ENCODE measurements at regions not wholly inside any gene's neighbourhood (a gene's known extent, or its start where the extent isn't known, plus 50 kb on each side); places are given as distances from the start of the nearest gene placed in this dataset.
"Not testable (repeated sequence)": the region's sequence is repeated elsewhere in the genome, so short reads cannot be mapped to it uniquely, and the experiment has no call there.

GRCh38 chr6:155628306-155628705, 172.7 kb upstream of the NOX3 start:
- DNase-seq = no peak

GRCh38 chr6:155627722-155628212, 172.1 kb upstream of the NOX3 start:
- not testable (repeated sequence) for DNase-seq

- DNase-seq = no peak
Measured at GRCh38 chr6:155623450-155624178, 168.0 kb upstream of the NOX3 start.

GRCh38 chr6:155614606-155615005, 159.0 kb upstream of the NOX3 start:
- no peak for DNase-seq

GRCh38 chr6:155611742-155612141, 156.1 kb upstream of the NOX3 start:
- DNase-seq = no peak

- peak; percentile 70 for DNase-seq
Measured at GRCh38 chr6:155604991-155605390, 149.4 kb upstream of the NOX3 start.

- no peak for DNase-seq
Measured at GRCh38 chr6:155599561-155599960, 143.9 kb upstream of the NOX3 start.

GRCh38 chr6:155599160-155599559, 143.5 kb upstream of the NOX3 start:
- DNase-seq = no peak

GRCh38 chr6:155595284-155595683, 139.6 kb upstream of the NOX3 start:
- DNase-seq = no peak

GRCh38 chr6:155591741-155592140, 136.1 kb upstream of the NOX3 start:
- no peak for DNase-seq

- no peak for DNase-seq
Measured at GRCh38 chr6:155589190-155589589, 133.6 kb upstream of the NOX3 start.

GRCh38 chr6:155587817-155588216, 132.2 kb upstream of the NOX3 start:
- no peak for DNase-seq

GRCh38 chr6:155586090-155586489, 130.5 kb upstream of the NOX3 start:
- DNase-seq = no peak

GRCh38 chr6:155584006-155584405, 128.4 kb upstream of the NOX3 start:
- no peak for DNase-seq

- DNase-seq = no peak
Measured at GRCh38 chr6:155582016-155582991, 126.7 kb upstream of the NOX3 start.

GRCh38 chr6:155580904-155581303, 125.3 kb upstream of the NOX3 start:
- no peak for DNase-seq

- peak; percentile 50 for DNase-seq
Measured at GRCh38 chr6:155578251-155578650, 122.6 kb upstream of the NOX3 start.

GRCh38 chr6:155561966-155562364, 106.3 kb upstream of the NOX3 start:
- no peak for DNase-seq

GRCh38 chr6:155561257-155561965, 105.8 kb upstream of the NOX3 start:
- DNase-seq = peak; percentile 39

GRCh38 chr6:155549928-155550327, 94.3 kb upstream of the NOX3 start:
- no peak for DNase-seq

- DNase-seq = no peak
Measured at GRCh38 chr6:155549028-155549798, 93.6 kb upstream of the NOX3 start.

GRCh38 chr6:155548576-155548975, 92.9 kb upstream of the NOX3 start:
- no peak for DNase-seq

All from fibroblast of skin of back (primary cell).